Ovary (tissue), 7 donors: ENCODE measurements at regions not wholly inside any gene's neighbourhood (a gene's known extent, or its start where the extent isn't known, plus 50 kb on each side); places are given as distances from the start of the nearest gene placed in this dataset.
"Not testable (repeated sequence)": the region's sequence is repeated elsewhere in the genome, so short reads cannot be mapped to it uniquely, and the experiment has no call there.

Experiments used
- DNase-seq, 5 donors: peaks; one replicate each; pipeline ENCODE4 v3.0.0-alpha.2; 2019 to 2020
- H3K27ac ChIP-seq, 2 donors: fragments of 200-600 bp; one replicate each; pipeline versions ENCODE4 v1.5.1 to v1.8.0; 2019 to 2022
- H3K27me3 ChIP-seq: fragments of 200-600 bp; one replicate; pipeline ENCODE4 v1.8.0; 2022
- H3K36me3 ChIP-seq: fragments of 200-600 bp; sonication (generic); one replicate; pipeline ENCODE4 v1.5.1; 2019
- H3K4me1 ChIP-seq: one replicate; pipeline ENCODE4 v1.8.1; 2013; ENCODE audit warnings: mild to moderate bottlenecking, moderate library complexity; ENCODE audit not compliant: insufficient read depth
- H3K4me3 ChIP-seq: fragments of 200-600 bp; sonication (generic); one replicate; pipeline ENCODE4 v1.5.1; 2017
- H3K9me3 ChIP-seq, 2 donors: fragments of 200-600 bp in 1 of 2; sonication (generic) in 1 of 2; one replicate each; pipeline versions ENCODE4 v1.5.1 to v1.8.1; 2013 to 2019; ENCODE audit warnings: mild to moderate bottlenecking in 1 of 2, moderate library complexity in 1 of 2
- CTCF ChIP-seq, 3 donors: fragments of 450-650 bp in 2 of 3; fragments of 200-600 bp in 1 of 3; IDR thresholded peaks; one replicate each; pipeline versions ENCODE4 v1.5.1 to v1.8.0; 2016 to 2022; ENCODE audit warnings: antibody characterized with exemption in 3 of 3, mild to moderate bottlenecking in 1 of 3
- EP300 ChIP-seq: sonication (generic); formaldehyde crosslinking; IDR thresholded peaks from one replicate; pipeline ENCODE4 v1.6.1; 2017; ENCODE audit warnings: antibody characterized with exemption
- POLR2A ChIP-seq: fragments of 450-650 bp; IDR thresholded peaks from one replicate; pipeline ENCODE4 v1.6.1; 2017; ENCODE audit warnings: antibody characterized with exemption, mild to moderate bottlenecking, moderate library complexity
- WGBS, 3 donors: extraction: QIAGEN DNeasy Blood & Tissue Kit in 1 of 3; methylation state at CpG; one replicate each; pipeline versions ENCODE4 v1.1.5 to v1.1.7; 2013 to 2017; 5-methylcytosine and 5-hydroxymethylcytosine counted together
- intact Hi-C, 4 donors: fragments of 100-400 bp; cut with DNase I; formaldehyde crosslinking; loops; one replicate each; pipeline versions ENCODE4 v1.11.0 to v1.15.1; 2022 to 2023
- donor health status: DM: no; HTN: no; CAD: no; lungs with moderate emphysema.
- donor health status: DM: no; HTN: no; CAD: no.
- donor health status: Bipolar disorder and iron deficiency.
- donor health status: DM: no; HTN: no; CAD: no.
- donor health status: DM: yes; HTN: yes; CAD: no.

DNA sequence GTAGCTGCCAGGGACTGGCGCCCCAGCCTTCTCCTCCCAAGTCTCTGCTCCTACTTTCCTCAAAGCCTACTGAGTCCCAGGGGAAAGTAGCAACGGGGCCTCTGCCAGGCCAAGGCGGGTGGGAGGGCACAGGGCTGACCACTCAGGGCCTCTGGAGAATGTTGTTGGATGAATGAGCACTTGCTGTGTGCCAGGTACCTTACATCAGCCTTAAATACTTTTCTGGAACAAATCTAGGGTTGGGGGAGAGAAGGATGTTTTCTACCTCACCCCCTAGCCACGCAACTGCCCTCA, 119.3 kb upstream of the ZBTB40 start:
- no peaks in the 10 kb centered on the region for H3K27me3 ChIP-seq
- H3K27ac ChIP-seq, result no peak overlapping the region
- no peak overlapping the region for H3K4me3 ChIP-seq
- peak in 1 of 5 donors; percentile 63 for DNase-seq
- H3K36me3 ChIP-seq, result no peaks in the 10 kb centered on the region
- peaks cover 2% of the 10 kb centered on the region for H3K4me1 ChIP-seq
- no peaks in the 10 kb centered on the region for H3K9me3 ChIP-seq
- TF ChIP-seq CTCF (IDR thresholded peaks at IDR 0.05) (no peak), POLR2A (no peak), EP300 (no peak)
- 58 to 67% (median 63%) methylated on average over 4 of the region's 4 CpGs for WGBS, 3 donors
- intact Hi-C loops, result loop anchor here in 1 of 4 donors (10.0 kb wide), 1 partner anchor 48 kb away; no protein-coding TSS in a partner anchor

GRCh38 chr1:22332795-22333499, 118.7 kb upstream of the ZBTB40 start:
- H3K36me3 ChIP-seq, result no peaks in the 10 kb centered on the region
- no peak overlapping the region for H3K27ac ChIP-seq
- H3K27me3 ChIP-seq, result no peaks in the 10 kb centered on the region
- H3K4me3 ChIP-seq, result no peak overlapping the region
- no peak for TF ChIP-seq POLR2A
- intact Hi-C loops, result loop anchor here in 1 of 4 donors (10.0 kb wide), 1 partner anchor 48 kb away; no protein-coding TSS in a partner anchor
- 69 to 77% (median 70%) methylated on average over 6 of the region's 6 CpGs for WGBS, 3 donors
- no peak for DNase-seq
- H3K9me3 ChIP-seq, result no peaks in the 10 kb centered on the region
- peaks cover 2% of the 10 kb centered on the region for H3K4me1 ChIP-seq

GRCh38 chr1:22333516-22334121, 118.0 kb upstream of the ZBTB40 start:
- WGBS, 3 donors, result 92 to 97% (median 94%) methylated on average over 2 of the region's 2 CpGs
- DNase-seq, result no peak
- H3K27me3 ChIP-seq, result no peaks in the 10 kb centered on the region
- no peaks in the 10 kb centered on the region for H3K9me3 ChIP-seq
- no peak overlapping the region for H3K27ac ChIP-seq
- no peaks in the 10 kb centered on the region for H3K36me3 ChIP-seq
- intact Hi-C loops, result loop anchor here in 1 of 4 donors (10.0 kb wide), 1 partner anchor 49 kb away; no protein-coding TSS in a partner anchor
- TF ChIP-seq CTCF (IDR thresholded peaks at IDR 0.05) (no peak), EP300 (no peak), POLR2A (no peak)
- H3K4me3 ChIP-seq, result no peak overlapping the region
- H3K4me1 ChIP-seq, result peaks cover 2% of the 10 kb centered on the region

DNA sequence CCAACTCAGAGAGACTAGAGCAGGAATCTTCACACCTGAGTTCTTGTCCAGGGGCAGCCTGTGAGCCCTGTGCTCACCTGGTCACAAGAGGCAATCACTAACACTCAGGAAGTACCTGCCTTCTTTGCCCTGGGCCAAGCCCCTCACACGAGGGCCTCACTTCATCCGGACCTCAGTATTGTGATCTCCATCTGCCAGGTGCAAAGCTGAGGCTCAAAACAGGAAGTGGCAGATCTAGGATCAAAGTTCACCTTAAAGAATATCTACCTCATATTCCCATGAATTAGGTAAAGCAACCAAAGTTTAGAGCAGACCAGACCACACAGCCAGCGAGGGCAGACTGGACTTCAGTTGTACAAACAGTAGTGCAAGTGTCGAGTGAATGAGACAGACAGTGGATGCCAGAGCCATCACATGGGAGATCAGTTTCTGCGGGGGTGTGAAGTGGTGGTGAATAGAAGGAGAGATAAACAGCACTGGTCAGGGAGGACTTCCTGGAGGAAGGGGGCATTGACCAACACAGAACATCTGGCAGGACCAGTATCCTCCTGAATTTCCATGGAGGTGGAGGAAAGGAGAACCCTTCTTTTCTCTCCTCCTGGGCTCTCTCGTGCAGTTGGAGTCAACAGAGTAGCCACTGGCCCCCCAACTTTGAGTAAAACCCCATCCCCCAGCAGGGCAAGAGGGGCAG, 116.6 kb upstream of the ZBTB40 start:
- WGBS, 3 donors, result 72 to 85% (median 76%) methylated on average over 6 of the region's 6 CpGs
- intact Hi-C loops, result loop anchor here in 1 of 4 donors (10.0 kb wide), 1 partner anchor 50 kb away; no protein-coding TSS in a partner anchor
- no peaks in the 10 kb centered on the region for H3K9me3 ChIP-seq
- no peaks in the 10 kb centered on the region for H3K36me3 ChIP-seq
- TF ChIP-seq EP300, result no peak
- TF ChIP-seq CTCF (IDR thresholded peaks at IDR 0.05), result no peak
- no peak for TF ChIP-seq POLR2A
- H3K4me1 ChIP-seq, result peaks cover 3% of the 10 kb centered on the region
- H3K27ac ChIP-seq, result no peak overlapping the region
- no peak for DNase-seq
- no peaks in the 10 kb centered on the region for H3K27me3 ChIP-seq
- no peak overlapping the region for H3K4me3 ChIP-seq

GRCh38 chr1:22336274-22336673, 115.4 kb upstream of the ZBTB40 start:
- DNase-seq, H3K36me3 ChIP-seq, H3K4me3 ChIP-seq, H3K9me3 ChIP-seq, H3K4me1 ChIP-seq, H3K27me3 ChIP-seq, H3K27ac ChIP-seq: not testable (repeated sequence)
- intact Hi-C loops, result loop anchor here in 1 of 4 donors (10.0 kb wide), 1 partner anchor 51 kb away; no protein-coding TSS in a partner anchor
- 90 to 96% (median 94%) methylated on average over 2 of the region's 2 CpGs for WGBS, 3 donors

GRCh38 chr1:22336696-22337545, 114.7 kb upstream of the ZBTB40 start:
- not testable (repeated sequence) for H3K9me3 ChIP-seq, H3K27me3 ChIP-seq, H3K36me3 ChIP-seq, H3K4me1 ChIP-seq, H3K27ac ChIP-seq, DNase-seq, H3K4me3 ChIP-seq
- 69 to 94% (median 90%) methylated on average over 2 of the region's 2 CpGs for WGBS, 3 donors
- intact Hi-C loops, result loop anchor here in 1 of 4 donors (10.0 kb wide), 1 partner anchor 52 kb away; no protein-coding TSS in a partner anchor
